ENCODE measurements at regions not wholly inside any gene's neighbourhood (a gene's known extent, or its start where the extent isn't known, plus 50 kb on each side); places are given as distances from the start of the nearest gene placed in this dataset.

GRCh38 chr14:96629082-96629481 is 126.9 kb downstream of the PAPOLA start:
- Histone ChIP-seq H3K9me3 (ENCODE audit: control insufficient read depth in 4 of 4, insufficient read depth in 3 of 4, low read length in 3 of 4) (peaks cover 0 to 6% (median 0%) of the 10 kb centered on the region in 4 donors), H3K9ac (ENCODE audit: insufficient read depth in 1 of 2, low read length in 2 of 2) (no peak overlapping the region), H3K27ac (ENCODE audit: low read depth in 1 of 2, low read length in 1 of 2) (no peak overlapping the region), H3K27me3 (ENCODE audit: control insufficient read depth in 3 of 3, insufficient read depth in 3 of 3, low read length in 2 of 3) (peaks cover 0 to 6% (median 0%) of the 10 kb centered on the region in 3 donors), H3K36me3 (ENCODE audit: control insufficient read depth in 4 of 4, insufficient read depth in 4 of 4, low read length in 4 of 4) (no peaks in the 10 kb centered on the region), H3K4me1 (ENCODE audit: control insufficient read depth in 5 of 5, insufficient read depth in 5 of 5, low read length in 5 of 5) (no peaks in the 10 kb centered on the region), H3K4me3 (no peak overlapping the region)
- WGBS, 2 donors = 86 to 91% methylated on average over 9 of the region's 9 CpGs
- ATAC-seq (ENCODE audit: insufficient read depth, low FRiP score) (no peak), DNase-seq (no peak)
- no peak for TF ChIP-seq CTCF (IDR thresholded peaks at IDR 0.05; ENCODE audit: control extremely low read depth, extremely low read depth)

GRCh38 chr14:96629558-96630222 is 127.5 kb downstream of the PAPOLA start:
- WGBS, 2 donors = 68 to 74% methylated on average over 4 of the region's 4 CpGs
- DNase-seq = no peak

GRCh38 chr14:96630281-96630680 is 128.1 kb downstream of the PAPOLA start:
- Histone ChIP-seq H3K27ac (ENCODE audit: low read depth in 1 of 2, low read length in 1 of 2) (no peak overlapping the region), H3K27me3 (ENCODE audit: control insufficient read depth in 3 of 3, insufficient read depth in 3 of 3, low read length in 2 of 3) (peaks cover 0 to 3% (median 0%) of the 10 kb centered on the region in 3 donors), H3K4me3 (no peak overlapping the region), H3K4me1 (ENCODE audit: control insufficient read depth in 5 of 5, insufficient read depth in 5 of 5, low read length in 5 of 5) (no peaks in the 10 kb centered on the region), H3K9me3 (ENCODE audit: control insufficient read depth in 4 of 4, insufficient read depth in 3 of 4, low read length in 3 of 4) (peaks cover 0 to 6% (median 0%) of the 10 kb centered on the region in 4 donors), H3K9ac (ENCODE audit: insufficient read depth in 1 of 2, low read length in 2 of 2) (no peak overlapping the region), H3K36me3 (ENCODE audit: control insufficient read depth in 4 of 4, insufficient read depth in 4 of 4, low read length in 4 of 4) (no peaks in the 10 kb centered on the region)
- ATAC-seq (ENCODE audit: insufficient read depth, low FRiP score) (no peak), DNase-seq (no peak)
- no peak for TF ChIP-seq CTCF (IDR thresholded peaks at IDR 0.05; ENCODE audit: control extremely low read depth, extremely low read depth)
- WGBS, 2 donors = 95 to 98% methylated on average over 6 of the region's 6 CpGs

More at GRCh38 chr14:96629558-96630222, 127.5 kb downstream of the PAPOLA start:
- Histone ChIP-seq H3K27ac (ENCODE audit: low read depth in 1 of 2, low read length in 1 of 2) (no peak overlapping the region), H3K4me1 (ENCODE audit: control insufficient read depth in 5 of 5, insufficient read depth in 5 of 5, low read length in 5 of 5) (no peaks in the 10 kb centered on the region), H3K9ac (ENCODE audit: insufficient read depth in 1 of 2, low read length in 2 of 2) (no peak overlapping the region), H3K27me3 (ENCODE audit: control insufficient read depth in 3 of 3, insufficient read depth in 3 of 3, low read length in 2 of 3) (peaks cover 0 to 3% (median 0%) of the 10 kb centered on the region in 3 donors), H3K9me3 (ENCODE audit: control insufficient read depth in 4 of 4, insufficient read depth in 3 of 4, low read length in 3 of 4) (peaks cover 0 to 6% (median 0%) of the 10 kb centered on the region in 4 donors), H3K36me3 (ENCODE audit: control insufficient read depth in 4 of 4, insufficient read depth in 4 of 4, low read length in 4 of 4) (no peaks in the 10 kb centered on the region), H3K4me3 (no peak overlapping the region)
- no peak for TF ChIP-seq CTCF (IDR thresholded peaks at IDR 0.05; ENCODE audit: control extremely low read depth, extremely low read depth)
- no peak for ATAC-seq (ENCODE audit: insufficient read depth, low FRiP score)
